HEK293 (cell line): ENCODE measurements at regions not wholly inside any gene's neighbourhood (a gene's known extent, or its start where the extent isn't known, plus 50 kb on each side); places are given as distances from the start of the nearest gene placed in this dataset.

Experiments used
- GLI2 ChIP-seq: fragments of 450-650 bp; formaldehyde crosslinking; IDR thresholded peaks from 2 replicates; pipeline ENCODE4; 2017; ENCODE audit warnings: missing biosample characterization, missing genetic modification characterization, low read depth, borderline replicate concordance
- GLIS1 ChIP-seq: fragments of 450-650 bp; formaldehyde crosslinking; IDR thresholded peaks from 2 replicates; pipeline ENCODE4 v1.5.1; 2016; ENCODE audit warnings: missing biosample characterization, missing genetic modification characterization
- IKZF3 ChIP-seq: fragments of 450-650 bp; IDR thresholded peaks from 2 replicates; pipeline ENCODE4 v1.5.0; 2018; ENCODE audit warnings: missing biosample characterization, mild to moderate bottlenecking, missing genetic modification characterization, moderate library complexity
- KLF10 ChIP-seq: fragments of 450-650 bp; IDR thresholded peaks from 2 replicates; pipeline ENCODE4 v1.5.1; 2018; ENCODE audit warnings: missing biosample characterization, mild to moderate bottlenecking, missing genetic modification characterization
- MYNN ChIP-seq: fragments of 450-650 bp; formaldehyde crosslinking; IDR thresholded peaks from 2 replicates; pipeline ENCODE4 v1.5.1; 2016; ENCODE audit warnings: missing biosample characterization, missing genetic modification characterization, borderline replicate concordance
- OSR2 ChIP-seq: fragments of 450-650 bp; formaldehyde crosslinking; IDR thresholded peaks from 2 replicates; pipeline ENCODE4 v1.5.1; 2016; ENCODE audit warnings: missing biosample characterization, missing genetic modification characterization
- PATZ1 ChIP-seq: fragments of 450-650 bp; formaldehyde crosslinking; IDR thresholded peaks from 2 replicates; pipeline ENCODE4 v1.5.1; 2016; ENCODE audit warnings: missing biosample characterization, missing genetic modification characterization
- PRDM4 ChIP-seq: fragments of 450-650 bp; formaldehyde crosslinking; IDR thresholded peaks from 2 replicates; pipeline ENCODE4 v1.5.1; 2017; ENCODE audit warnings: missing biosample characterization, missing genetic modification characterization
- SP7 ChIP-seq: fragments of 450-650 bp; formaldehyde crosslinking; IDR thresholded peaks from 2 replicates; pipeline ENCODE4 v1.5.1; 2016; ENCODE audit warnings: missing biosample characterization, missing genetic modification characterization
- TCF7L2 ChIP-seq: IDR thresholded peaks from 2 replicates; pipeline ENCODE4 v1.6.1; 2011; ENCODE audit warnings: low read depth, mild to moderate bottlenecking, inconsistent platforms, low read length, moderate library complexity, borderline replicate concordance
- TRIM28 ChIP-seq: IDR thresholded peaks from 2 replicates; pipeline ENCODE4 v1.6.1; 2011; ENCODE audit warnings: low read length, control low read depth, borderline replicate concordance
- WT1 ChIP-seq: fragments of 450-650 bp; formaldehyde crosslinking; IDR thresholded peaks from 2 replicates; pipeline ENCODE4 v1.5.1; 2016; ENCODE audit warnings: missing biosample characterization, missing genetic modification characterization
- ZBTB17 ChIP-seq: fragments of 450-650 bp; formaldehyde crosslinking; IDR thresholded peaks from 2 replicates; pipeline ENCODE4 v1.5.1; 2016; ENCODE audit warnings: missing biosample characterization, missing genetic modification characterization
- ZBTB21 ChIP-seq: fragments of 450-650 bp; formaldehyde crosslinking; IDR thresholded peaks from 2 replicates; pipeline ENCODE4 v1.5.1; 2017; ENCODE audit warnings: missing biosample characterization, missing genetic modification characterization
- ZBTB26 ChIP-seq: fragments of 450-650 bp; formaldehyde crosslinking; optimal IDR thresholded peaks from 2 replicates; pipeline ENCODE3; 2016; ENCODE audit warnings: missing biosample characterization, mild to moderate bottlenecking, missing genetic modification characterization
- ZEB2 ChIP-seq: fragments of 450-650 bp; formaldehyde crosslinking; IDR thresholded peaks from 2 replicates; pipeline ENCODE4 v1.5.1; 2016; ENCODE audit warnings: missing biosample characterization, missing genetic modification characterization
- ZFHX2 ChIP-seq: fragments of 450-650 bp; formaldehyde crosslinking; conservative IDR thresholded peaks from 2 replicates; pipeline ENCODE4 v1.5.1; 2016; ENCODE audit warnings: missing biosample characterization, missing genetic modification characterization
- ZIC2 ChIP-seq: fragments of 450-650 bp; formaldehyde crosslinking; IDR thresholded peaks from 2 replicates; pipeline ENCODE4 v1.5.1; 2016; ENCODE audit warnings: missing biosample characterization, missing genetic modification characterization
- ZNF10 ChIP-seq: fragments of 450-650 bp; formaldehyde crosslinking; IDR thresholded peaks from 2 replicates; pipeline ENCODE4 v1.5.1; 2017; ENCODE audit warnings: missing biosample characterization, missing genetic modification characterization
- ZNF112 ChIP-seq: fragments of 450-650 bp; formaldehyde crosslinking; IDR thresholded peaks from 2 replicates; pipeline ENCODE4 v1.5.0; 2017; ENCODE audit warnings: missing biosample characterization, missing genetic modification characterization
- ZNF266 ChIP-seq: fragments of 450-650 bp; formaldehyde crosslinking; IDR thresholded peaks from 2 replicates; pipeline ENCODE4 v1.5.1; 2016; ENCODE audit warnings: missing biosample characterization, missing genetic modification characterization, low read depth
- ZNF274 ChIP-seq, 2 experiments: fragments of 200-500 bp in 1 of 2; fragments of 450-650 bp in 1 of 2; sonication (Bioruptor generic) in 1 of 2; formaldehyde crosslinking in 1 of 2; IDR thresholded peaks; 2 replicates each; pipeline versions ENCODE4 v1.5.1 to v1.6.1; 2014 to 2016; ENCODE audit warnings: borderline replicate concordance in 1 of 2, inconsistent platforms in 1 of 2, low read length in 1 of 2, missing biosample characterization in 1 of 2, missing genetic modification characterization in 1 of 2
- ZNF335 ChIP-seq: fragments of 450-650 bp; formaldehyde crosslinking; conservative IDR thresholded peaks from 2 replicates; pipeline ENCODE4 v1.5.1; 2016; ENCODE audit warnings: missing biosample characterization, missing genetic modification characterization
- ZNF366 ChIP-seq: fragments of 450-650 bp; formaldehyde crosslinking; conservative IDR thresholded peaks from 2 replicates; pipeline ENCODE4 v1.5.1; 2016; ENCODE audit warnings: missing biosample characterization, missing genetic modification characterization
- ZNF501 ChIP-seq: fragments of 450-650 bp; formaldehyde crosslinking; IDR thresholded peaks from 2 replicates; pipeline ENCODE4 v1.5.1; 2016; ENCODE audit warnings: missing biosample characterization, missing genetic modification characterization
- ZNF561 ChIP-seq: fragments of 450-650 bp; IDR thresholded peaks from 2 replicates; pipeline ENCODE4 v1.5.1; 2018; ENCODE audit warnings: missing biosample characterization, missing genetic modification characterization, borderline replicate concordance
- ZNF571 ChIP-seq: fragments of 450-650 bp; formaldehyde crosslinking; IDR thresholded peaks from 2 replicates; pipeline ENCODE4 v1.5.0; 2017; ENCODE audit warnings: missing biosample characterization, missing genetic modification characterization
- ZNF677 ChIP-seq: fragments of 450-650 bp; IDR thresholded peaks from 2 replicates; pipeline ENCODE4 v1.5.0; 2018; ENCODE audit warnings: missing biosample characterization, mild to moderate bottlenecking, missing genetic modification characterization, moderate library complexity
- ZNF768 ChIP-seq: fragments of 450-650 bp; formaldehyde crosslinking; IDR thresholded peaks from 2 replicates; pipeline ENCODE4 v1.5.1; 2018; ENCODE audit warnings: missing biosample characterization, mild to moderate bottlenecking, missing genetic modification characterization
- ZNF785 ChIP-seq: fragments of 450-650 bp; formaldehyde crosslinking; IDR thresholded peaks from 2 replicates; pipeline ENCODE4 v1.5.1; 2016; ENCODE audit warnings: missing biosample characterization, missing genetic modification characterization
- ZNF791 ChIP-seq: fragments of 450-650 bp; formaldehyde crosslinking; IDR thresholded peaks from 2 replicates; pipeline ENCODE4 v1.5.1; 2016; ENCODE audit warnings: missing biosample characterization, missing genetic modification characterization
- ZSCAN30 ChIP-seq: fragments of 450-650 bp; IDR thresholded peaks from 2 replicates; pipeline ENCODE4 v1.5.1; 2018; ENCODE audit warnings: missing biosample characterization, mild to moderate bottlenecking, missing genetic modification characterization, moderate library complexity
- ZXDB ChIP-seq: fragments of 450-650 bp; formaldehyde crosslinking; IDR thresholded peaks from 2 replicates; pipeline ENCODE4 v1.5.1; 2016; ENCODE audit warnings: missing biosample characterization, missing genetic modification characterization
- TF ChIP-seq, protein P1 (sequence below): fragments of 450-650 bp; formaldehyde crosslinking; IDR thresholded peaks from 2 replicates; pipeline ENCODE4 v1.5.1; 2016; ENCODE audit warnings: missing biosample characterization, missing genetic modification characterization, low read depth

- TF ChIP-seq ZNF785 = no peak
- TF ChIP-seq PRDM4 (tag by site-specific recombination) = peak; percentile 45; the same call in 1 of the 2 replicates
- TF ChIP-seq ZFHX2 (tag by site-specific recombination) = no peak
- TF ChIP-seq ZNF677 (tag by site-specific recombination) = no peak
- TF ChIP-seq WT1 (tag by site-specific recombination) = peak; percentile 30; the same call in 1 of the 2 replicates
- 0 out of 2 replicates have a peak, but pooled peaks have one; percentile 8 for TF ChIP-seq ZNF10 (tag by site-specific recombination)
- TF ChIP-seq ZNF266 (tag by site-specific recombination) = no peak
- TF ChIP-seq PATZ1 (tag by site-specific recombination) = peak; percentile 33; the same call in 1 of the 2 replicates
- TF ChIP-seq, protein P1, sequence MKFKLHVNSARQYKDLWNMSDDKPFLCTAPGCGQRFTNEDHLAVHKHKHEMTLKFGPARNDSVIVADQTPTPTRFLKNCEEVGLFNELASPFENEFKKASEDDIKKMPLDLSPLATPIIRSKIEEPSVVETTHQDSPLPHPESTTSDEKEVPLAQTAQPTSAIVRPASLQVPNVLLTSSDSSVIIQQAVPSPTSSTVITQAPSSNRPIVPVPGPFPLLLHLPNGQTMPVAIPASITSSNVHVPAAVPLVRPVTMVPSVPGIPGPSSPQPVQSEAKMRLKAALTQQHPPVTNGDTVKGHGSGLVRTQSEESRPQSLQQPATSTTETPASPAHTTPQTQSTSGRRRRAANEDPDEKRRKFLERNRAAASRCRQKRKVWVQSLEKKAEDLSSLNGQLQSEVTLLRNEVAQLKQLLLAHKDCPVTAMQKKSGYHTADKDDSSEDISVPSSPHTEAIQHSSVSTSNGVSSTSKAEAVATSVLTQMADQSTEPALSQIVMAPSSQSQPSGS = peak; percentile 36; the same call in 1 of the 2 replicates
- peak; percentile 22; the same call in 1 of the 2 replicates for TF ChIP-seq TCF7L2
- peak; percentile 90 for TF ChIP-seq OSR2 (tag by site-specific recombination)
- peak; percentile 40; the same call in 1 of the 2 replicates for TF ChIP-seq ZNF501 (tag by site-specific recombination)
- no peak for TF ChIP-seq ZXDB (tag by site-specific recombination)
- no peak for TF ChIP-seq ZNF112 (tag by site-specific recombination)
- TF ChIP-seq ZBTB21 (tag by site-specific recombination) = peak; percentile 45; the same call in 1 of the 2 replicates
- peak; percentile 98 for TF ChIP-seq ZIC2 (tag by site-specific recombination)
- TF ChIP-seq ZEB2 = peak; percentile 75
- TF ChIP-seq ZSCAN30 (tag by site-specific recombination) = 0 out of 2 replicates have a peak, but pooled peaks have one; percentile 74
- no peak for TF ChIP-seq ZNF768 (tag by site-specific recombination)
- TF ChIP-seq ZNF561 (tag by site-specific recombination) = peak; percentile 87
- no peak for TF ChIP-seq MYNN (tag by site-specific recombination)
- no peak for TF ChIP-seq ZNF791 (tag by site-specific recombination)
- no peak for TF ChIP-seq ZNF274 (IDR thresholded peaks at IDR 0.05; ENCODE audit: low read length)
- TF ChIP-seq ZNF274 (tag by site-specific recombination; IDR thresholded peaks at IDR 0.05; ENCODE audit: borderline replicate concordance) = no peak
- TF ChIP-seq ZBTB26 = no peak
- no peak for TF ChIP-seq ZNF571 (tag by site-specific recombination)
- TF ChIP-seq ZBTB17 (tag by site-specific recombination) = 0 out of 2 replicates have a peak, but pooled peaks have one; percentile 22
- peak; percentile 81 for TF ChIP-seq GLIS1 (tag by site-specific recombination)
- no peak for TF ChIP-seq ZNF335 (tag by site-specific recombination)
- TF ChIP-seq IKZF3 (tag by site-specific recombination) = 0 out of 2 replicates have a peak, but pooled peaks have one; percentile 57
- peak; percentile 42; the same call in 1 of the 2 replicates for TF ChIP-seq SP7
- peak; percentile 38; the same call in 1 of the 2 replicates for TF ChIP-seq KLF10 (tag by site-specific recombination)
- TF ChIP-seq GLI2 = peak; percentile 16; the same call in 1 of the 2 replicates
- peak; percentile 92 for TF ChIP-seq TRIM28
- TF ChIP-seq ZNF366 (tag by site-specific recombination) = 0 out of 2 replicates have a peak, but pooled peaks have one; percentile 12
These were observed 198.7 kb upstream of the NOCT start (continued) for GRCh38 chr4:138816875-138817274.
